Ovary (tissue), 3 donors: ENCODE measurements at regions not wholly inside any gene's neighbourhood (a gene's known extent, or its start where the extent isn't known, plus 50 kb on each side); places are given as distances from the start of the nearest gene placed in this dataset.

ENCODE experiments used
- CTCF ChIP-seq, 3 donors: fragments of 450-650 bp in 2 of 3; fragments of 200-600 bp in 1 of 3; IDR thresholded peaks; one replicate each; pipeline versions ENCODE4 v1.5.1 to v1.8.0; 2016 to 2022; ENCODE audit warnings: antibody characterized with exemption in 3 of 3, mild to moderate bottlenecking in 1 of 3
- POLR2A ChIP-seq: fragments of 450-650 bp; IDR thresholded peaks from one replicate; pipeline ENCODE4 v1.6.1; 2017; ENCODE audit warnings: antibody characterized with exemption, mild to moderate bottlenecking, moderate library complexity
- donor health status: DM: no; HTN: no; CAD: no.

GRCh38 chr1:91129017-91129416, 107.2 kb upstream of the ZNF644 start:
- no peak for TF ChIP-seq CTCF (IDR thresholded peaks at IDR 0.05)
- TF ChIP-seq POLR2A = no peak
